ENCODE measurements at regions not wholly inside any gene's neighbourhood (a gene's known extent, or its start where the extent isn't known, plus 50 kb on each side); places are given as distances from the start of the nearest gene placed in this dataset.

- Histone ChIP-seq H3K4me1 (peaks cover 0 to 13% (median 6%) of the 10 kb centered on the region in 4 donors), H3K27ac (no peak overlapping the region), H3K36me3 (no peaks in the 10 kb centered on the region), H3K27me3 (no peaks in the 10 kb centered on the region), H3K9me3 (no peaks in the 10 kb centered on the region), H3K4me3 (no peak overlapping the region)
- intact Hi-C loops (cut with DNase I) = no loop called here
- TF ChIP-seq POLR2A (IDR thresholded peaks at IDR 0.05) (no peak), CTCF (IDR thresholded peaks at IDR 0.05) (no peak)
- peak in 1 of 3 donors; percentile 76 for DNase-seq
- peak; percentile 95 to 99 (median 96) for ATAC-seq
- WGBS (ENCODE audit: insufficient coverage, low coverage, low lambda C conversion rate, missing lambda C conversion rate) = 38% methylated on average over 7 of the region's 7 CpGs
Observed at GRCh38 chr10:83863283-83863966, 275.9 kb upstream of the GHITM start.

- H3K36me3 ChIP-seq = no peaks in the 10 kb centered on the region
- ATAC-seq (peak; percentile 39 to 68 (median 47)), DNase-seq (no peak)
- no peaks in the 10 kb centered on the region for H3K9me3 ChIP-seq
- TF ChIP-seq CTCF (IDR thresholded peaks at IDR 0.05) (no peak), POLR2A (IDR thresholded peaks at IDR 0.05) (no peak)
- H3K27me3 ChIP-seq = no peaks in the 10 kb centered on the region
- no peak overlapping the region for H3K4me3 ChIP-seq
- 17% methylated on average over 1 of the region's 6 CpGs for WGBS (ENCODE audit: insufficient coverage, low coverage, low lambda C conversion rate, missing lambda C conversion rate)
- no peak overlapping the region for H3K27ac ChIP-seq
- intact Hi-C loops (cut with DNase I) = no loop called here
- no peaks in the 10 kb centered on the region for H3K4me1 ChIP-seq
Observed at GRCh38 chr10:83869898-83870297, 269.4 kb upstream of the GHITM start.

- no peaks in the 10 kb centered on the region for H3K36me3 ChIP-seq
- H3K9me3 ChIP-seq = no peaks in the 10 kb centered on the region
- H3K27me3 ChIP-seq = no peaks in the 10 kb centered on the region
- H3K27ac ChIP-seq = no peak overlapping the region
- DNase-seq (peak; percentile 66 to 76 (median 71)), ATAC-seq (peak; percentile 97 to 100 (median 98))
- WGBS (ENCODE audit: insufficient coverage, low coverage, low lambda C conversion rate, missing lambda C conversion rate) = 20% methylated on average over 18 of the region's 18 CpGs
- H3K4me3 ChIP-seq = no peak overlapping the region
- intact Hi-C loops (cut with DNase I) = no loop called here
- TF ChIP-seq POLR2A (IDR thresholded peaks at IDR 0.05) = no peak
- peak; percentile 83 to 97 (median 96) for TF ChIP-seq CTCF (IDR thresholded peaks at IDR 0.05)
- H3K4me1 ChIP-seq = no peaks in the 10 kb centered on the region
Observed at GRCh38 chr10:83871187-83872081, 267.9 kb upstream of the GHITM start.

GRCh38 chr10:83880252-83880791 lies 259.0 kb upstream of the GHITM start:
- H3K27ac ChIP-seq = no peak overlapping the region
- no peaks in the 10 kb centered on the region for H3K27me3 ChIP-seq
- ATAC-seq (no peak), DNase-seq (no peak)
- 63% methylated on average over 8 of the region's 8 CpGs for WGBS (ENCODE audit: insufficient coverage, low coverage, low lambda C conversion rate, missing lambda C conversion rate)
- intact Hi-C loops (cut with DNase I) = no loop called here
- TF ChIP-seq CTCF (IDR thresholded peaks at IDR 0.05) (no peak), POLR2A (IDR thresholded peaks at IDR 0.05) (no peak)
- H3K36me3 ChIP-seq = no peaks in the 10 kb centered on the region
- H3K9me3 ChIP-seq = no peaks in the 10 kb centered on the region
- H3K4me1 ChIP-seq = no peaks in the 10 kb centered on the region
- H3K4me3 ChIP-seq = no peak overlapping the region
